ENCODE measurements at regions not wholly inside any gene's neighbourhood (a gene's known extent, or its start where the extent isn't known, plus 50 kb on each side); places are given as distances from the start of the nearest gene placed in this dataset.

GRCh38 chr4:96652158-96652557, 812.3 kb downstream of the PDHA2 start:
- H3K4me2 ChIP-seq, result no peak overlapping the region
- Mint-ChIP-seq H3K4me3 (no peak overlapping the region), H3K27ac (no peak overlapping the region), H3K27me3 (ENCODE audit: insufficient read depth, low read depth, poor library complexity) (no peaks in the 10 kb centered on the region), H3K36me3 (ENCODE audit: low read depth) (peaks cover 13% of the 10 kb centered on the region; the same call in 2 of the 3 replicates), H3K4me1 (no peaks in the 10 kb centered on the region), H3K9me3 (peaks cover 16% of the 10 kb centered on the region)
- H3K4me3 ChIP-seq, result no peak overlapping the region
- H4K20me1 ChIP-seq (replicated peaks; ENCODE audit: insufficient read depth), result no peaks in the 10 kb centered on the region
- no peak overlapping the region for H3K27ac ChIP-seq (ENCODE audit: low read depth)
- no peaks in the 10 kb centered on the region for H3K36me3 ChIP-seq (ENCODE audit: insufficient read depth)
- H3K27me3 ChIP-seq (ENCODE audit: insufficient read depth), result no peaks in the 10 kb centered on the region
- H2AFZ ChIP-seq, result no peak overlapping the region
- DNase-seq (ENCODE audit: low spot score) (no peak), ATAC-seq (no peak)
- TF ChIP-seq EZH2 (IDR thresholded peaks at IDR 0.05; ENCODE audit: low read depth, unreplicated experiment) (no peak), STAT1 (IDR thresholded peaks at IDR 0.05; ENCODE audit: unreplicated experiment) (no peak), REST (IDR thresholded peaks at IDR 0.05; ENCODE audit: unreplicated experiment) (no peak), ZNF114 (CRISPR knock-in tag; IDR thresholded peaks at IDR 0.05) (no peak), ZNF331 (CRISPR knock-in tag; IDR thresholded peaks at IDR 0.05; ENCODE audit: low read depth) (no peak), CREB1 (CRISPR knock-in tag; IDR thresholded peaks at IDR 0.05; ENCODE audit: low read depth) (no peak), ZNF462 (CRISPR knock-in tag; IDR thresholded peaks at IDR 0.05) (no peak), POLR2AphosphoS5 (IDR thresholded peaks at IDR 0.05; ENCODE audit: low read depth) (no peak), EZH2phosphoT487 (IDR thresholded peaks at IDR 0.05; ENCODE audit: unreplicated experiment) (no peak), JUNB (IDR thresholded peaks at IDR 0.05; ENCODE audit: unreplicated experiment) (no peak), CTCF (conservative IDR thresholded peaks at IDR 0.05; ENCODE audit: low read depth in 2 of 2) (no peak), NANOG (IDR thresholded peaks at IDR 0.05; ENCODE audit: borderline replicate concordance) (no peak), ETS1 (IDR thresholded peaks at IDR 0.05) (no peak)
- no peaks in the 10 kb centered on the region for H3K4me1 ChIP-seq (ENCODE audit: insufficient read depth)
- no peaks in the 10 kb centered on the region for H3K79me2 ChIP-seq (replicated peaks; ENCODE audit: insufficient read depth)
- H3F3A ChIP-seq (replicated peaks; ENCODE audit: low read depth), result no peaks in the 10 kb centered on the region
- no peaks in the 10 kb centered on the region for H3K9me2 ChIP-seq (ENCODE audit: insufficient read depth)

Data from GM23338 (cell line).